IMR-90 (cell line): ENCODE measurements at regions not wholly inside any gene's neighbourhood (a gene's known extent, or its start where the extent isn't known, plus 50 kb on each side); places are given as distances from the start of the nearest gene placed in this dataset.
A peak's percentile ranks its signal among the peaks of the same experiment; 100 is the strongest.

Source experiments
- ATAC-seq: fragments of 200-7000 bp; cut with Tn5 transposase; 2 replicates; pipeline ENCODE4 v1.9.1; 2020; ENCODE audit warnings: low read depth, mild to moderate bottlenecking, moderate library complexity
- BruUV-seq: library from RNA; stranded (reverse); fragments of 400-500 nt; replicated peaks from 2 replicates; lab custom pipeline; 2021; lab: Mats Ljungman, UMichigan
- CTCF ChIA-PET: fragments of 300-600 bp; formaldehyde crosslinking; extraction: SDS; loops from one replicate; lab custom pipeline; 2021; ENCODE audit warnings: antibody characterized with exemption; lab: Yijun Ruan, JAX
- POLR2A ChIA-PET: fragments of 300-600 bp; sonication (Branson Sonifier 250); formaldehyde crosslinking; loops from one replicate; lab custom pipeline; 2022; ENCODE audit warnings: antibody characterized with exemption; ENCODE audit not compliant: unreplicated experiment; lab: Charles Lee
- DNase-seq: peaks from one replicate; pipeline ENCODE4 v3.0.0; 2013
- H2AFZ ChIP-seq: replicated peaks from 2 replicates; pipeline ENCODE3; 2013; ENCODE audit warnings: low read length, mild to moderate bottlenecking; ENCODE audit not compliant: poor library complexity
- H2AK5ac ChIP-seq: 2 replicates; pipeline ENCODE4 v1.6.1; 2013; ENCODE audit warnings: low read depth, low read length, inconsistent platforms
- H2AK9ac ChIP-seq: replicated peaks from 2 replicates; pipeline ENCODE3; 2013; ENCODE audit warnings: mild to moderate bottlenecking, low read depth, low read length, moderate library complexity; ENCODE audit not compliant: poor library complexity
- H2BK120ac ChIP-seq: 2 replicates; pipeline ENCODE4 v1.6.1; 2013; ENCODE audit warnings: low read depth, low read length, inconsistent platforms
- H2BK15ac ChIP-seq: 3 replicates; pipeline ENCODE4 v1.6.1; 2013; ENCODE audit warnings: low read depth, low read length, inconsistent platforms
- H2BK20ac ChIP-seq: 2 replicates; pipeline ENCODE4 v1.6.1; 2013; ENCODE audit warnings: low read depth, mild to moderate bottlenecking, inconsistent platforms, low read length, moderate library complexity
- H2BK5ac ChIP-seq: 2 replicates; pipeline ENCODE4 v1.6.1; 2013; ENCODE audit warnings: mild to moderate bottlenecking, low read depth, low read length, inconsistent platforms; ENCODE audit not compliant: poor library complexity, severe bottlenecking
- H3K14ac ChIP-seq: replicated peaks from 2 replicates; pipeline ENCODE4 v1.6.1; 2013; ENCODE audit warnings: low read depth, low read length, inconsistent platforms
- H3K18ac ChIP-seq: 2 replicates; pipeline ENCODE4 v1.6.1; 2013; ENCODE audit warnings: low read depth, low read length, control low read depth
- H3K23ac ChIP-seq: 2 replicates; pipeline ENCODE4 v1.6.1; 2013; ENCODE audit warnings: low read depth, low read length, inconsistent platforms
- H3K27ac ChIP-seq: 2 replicates; pipeline ENCODE4 v1.5.1; 2013; ENCODE audit warnings: mild to moderate bottlenecking, control low read depth, low read length; ENCODE audit not compliant: insufficient read depth
- H3K27me3 ChIP-seq: 2 replicates; pipeline ENCODE4 v1.6.1; 2013; ENCODE audit warnings: low read length; ENCODE audit not compliant: control insufficient read depth, insufficient read depth
- H3K36me3 ChIP-seq: 2 replicates; pipeline ENCODE4 v1.6.1; 2013; ENCODE audit warnings: low read length, mixed read lengths; ENCODE audit not compliant: control insufficient read depth, insufficient read depth
- H3K4ac ChIP-seq: 2 replicates; pipeline ENCODE4 v1.6.1; 2013; ENCODE audit warnings: low read depth, low read length, inconsistent platforms
- H3K4me1 ChIP-seq: 2 replicates; pipeline ENCODE4 v1.6.1; 2013; ENCODE audit warnings: low read length, mixed read lengths; ENCODE audit not compliant: control insufficient read depth, insufficient read depth
- H3K4me2 ChIP-seq: 2 replicates; pipeline ENCODE4 v1.6.1; 2013; ENCODE audit warnings: low read depth, mild to moderate bottlenecking, control low read depth, low read length, moderate library complexity
- H3K4me3 ChIP-seq: 2 replicates; pipeline ENCODE4 v1.5.1; 2013; ENCODE audit warnings: low read depth, mild to moderate bottlenecking, control low read depth, low read length, moderate library complexity; ENCODE audit not compliant: insufficient read depth
- H3K56ac ChIP-seq: 2 replicates; pipeline ENCODE4 v1.6.1; 2013; ENCODE audit warnings: low read length, inconsistent platforms; ENCODE audit not compliant: insufficient read depth; ENCODE audit errors: extremely low read depth
- H3K79me1 ChIP-seq, 2 experiments: 2 replicates each; pipeline ENCODE4 v1.6.1; 2013; ENCODE audit warnings: low read length in 2 of 2, inconsistent platforms in 1 of 2, low read depth in 1 of 2
- H3K9ac ChIP-seq: 2 replicates; pipeline ENCODE4 v1.6.1; 2013; ENCODE audit warnings: low read depth, low read length, control low read depth
- H3K9me1 ChIP-seq: 2 replicates; pipeline ENCODE4 v1.6.1; 2013; ENCODE audit warnings: low read length, inconsistent platforms; ENCODE audit not compliant: insufficient read depth
- H3K9me3 ChIP-seq: 2 replicates; pipeline ENCODE4 v1.6.1; 2013; ENCODE audit warnings: low read length; ENCODE audit not compliant: control insufficient read depth, insufficient read depth
- H4K20me1 ChIP-seq: 2 replicates; pipeline ENCODE4 v1.6.1; 2013; ENCODE audit warnings: low read length, inconsistent platforms; ENCODE audit not compliant: insufficient read depth
- H4K5ac ChIP-seq: 2 replicates; pipeline ENCODE4 v1.6.1; 2013; ENCODE audit warnings: mild to moderate bottlenecking, low read depth, low read length, control low read depth
- H4K8ac ChIP-seq, 2 experiments: 2 replicates each; pipeline ENCODE4 v1.6.1; 2013; ENCODE audit warnings: low read depth in 2 of 2, low read length in 2 of 2, control low read depth in 1 of 2, inconsistent platforms in 1 of 2
- H4K91ac ChIP-seq: 2 replicates; pipeline ENCODE4 v1.6.1; 2013; ENCODE audit warnings: low read depth, low read length, inconsistent platforms; ENCODE audit not compliant: insufficient read depth
- BHLHE40 ChIP-seq: fragments of 150-350 bp; IDR thresholded peaks from 2 replicates; pipeline ENCODE4 v1.6.1; 2016; ENCODE audit warnings: mild to moderate bottlenecking, low read depth, low read length
- CEBPB ChIP-seq: IDR thresholded peaks from 2 replicates; pipeline ENCODE4 v1.6.1; 2012; ENCODE audit warnings: low read depth, low read length, improper control_type of control experiment
- CHD1 ChIP-seq: IDR thresholded peaks from 2 replicates; pipeline ENCODE4 v1.6.1; 2012; ENCODE audit warnings: low read depth, low read length, improper control_type of control experiment
- FOS ChIP-seq: fragments of 150-350 bp; IDR thresholded peaks from 2 replicates; pipeline ENCODE4 v1.6.1; 2016; ENCODE audit warnings: low read depth, low read length
- MAFK ChIP-seq: IDR thresholded peaks from 2 replicates; pipeline ENCODE4 v1.6.1; 2012; ENCODE audit warnings: low read depth, low read length, improper control_type of control experiment
- MAZ ChIP-seq: IDR thresholded peaks from 2 replicates; pipeline ENCODE4 v1.6.1; 2012; ENCODE audit warnings: low read depth, mild to moderate bottlenecking, low read length, improper control_type of control experiment, moderate library complexity, borderline replicate concordance
- MXI1 ChIP-seq: IDR thresholded peaks from 2 replicates; pipeline ENCODE4 v1.6.1; 2012; ENCODE audit warnings: low read depth, mild to moderate bottlenecking, low read length, moderate library complexity, borderline replicate concordance
- NFE2L2 ChIP-seq: fragments of 150-350 bp; IDR thresholded peaks from 2 replicates; pipeline ENCODE4 v1.6.1; 2016; ENCODE audit warnings: low read depth, mild to moderate bottlenecking, low read length
- POLR2A ChIP-seq: IDR thresholded peaks from 2 replicates; pipeline ENCODE4 v1.6.1; 2012; ENCODE audit warnings: mild to moderate bottlenecking, low read depth, low read length
- RAD21 ChIP-seq: IDR thresholded peaks from 2 replicates; pipeline ENCODE4 v1.6.1; 2012; ENCODE audit warnings: low read length, improper control_type of control experiment
- RCOR1 ChIP-seq: IDR thresholded peaks from 2 replicates; pipeline ENCODE4 v1.6.1; 2012; ENCODE audit warnings: mild to moderate bottlenecking, low read length, improper control_type of control experiment; ENCODE audit not compliant: insufficient replicate concordance
- RFX5 ChIP-seq: IDR thresholded peaks from 2 replicates; pipeline ENCODE4 v1.8.0; 2012; ENCODE audit warnings: low read depth, mild to moderate bottlenecking, low read length, moderate library complexity
- SMC3 ChIP-seq: fragments of 150-350 bp; IDR thresholded peaks from 2 replicates; pipeline ENCODE4 v1.6.1; 2016; ENCODE audit warnings: low read depth, mild to moderate bottlenecking, antibody characterized with exemption, low read length, moderate library complexity
- WGBS, 2 experiments: methylation state at CpG; one replicate each; pipeline versions ENCODE4 v1.1.5 to v1.1.7; 2013; ENCODE audit warnings: missing lambda C conversion rate in 2 of 2; ENCODE audit not compliant: insufficient read length in 1 of 2; ENCODE audit errors: extremely low coverage in 2 of 2; 5-methylcytosine and 5-hydroxymethylcytosine counted together
- dilution Hi-C: fragments of 300-500 bp; cut with HindIII; formaldehyde crosslinking; loops from one replicate; pipeline ENCODE4 v1.14.3; 2018; ENCODE audit warnings: low sequenced_read_pairs; ENCODE audit not compliant: unreplicated experiment
- in situ Hi-C: fragments of 300-500 bp; cut with MboI; formaldehyde crosslinking; loops from 3 replicates; pipeline ENCODE4 v1.14.3; 2019; ENCODE audit warnings: low sequenced_read_pairs, inconsistent platforms, mixed read lengths
- intact Hi-C: fragments of 100-400 bp; cut with micrococcal nuclease; formaldehyde crosslinking; loops from 2 replicates; pipeline ENCODE4 v1.10.0; 2022
- TF ChIP-seq, protein P1 (sequence below): fragments of 150-350 bp; IDR thresholded peaks from 2 replicates; pipeline ENCODE4 v1.6.1; 2017; ENCODE audit warnings: mild to moderate bottlenecking, antibody characterized with exemption, low read length, low read depth
- TF ChIP-seq, protein P2 (sequence below): conservative IDR thresholded peaks from 2 replicates; pipeline ENCODE4 v1.5.1; 2012; ENCODE audit warnings: mild to moderate bottlenecking, low read depth, low read length, improper control_type of control experiment
- TF ChIP-seq, protein P3 (sequence below): fragments of 150-350 bp; IDR thresholded peaks from 2 replicates; pipeline ENCODE4 v1.6.1; 2016; ENCODE audit warnings: low read depth, mild to moderate bottlenecking, low read length, moderate library complexity, borderline replicate concordance

DNA sequence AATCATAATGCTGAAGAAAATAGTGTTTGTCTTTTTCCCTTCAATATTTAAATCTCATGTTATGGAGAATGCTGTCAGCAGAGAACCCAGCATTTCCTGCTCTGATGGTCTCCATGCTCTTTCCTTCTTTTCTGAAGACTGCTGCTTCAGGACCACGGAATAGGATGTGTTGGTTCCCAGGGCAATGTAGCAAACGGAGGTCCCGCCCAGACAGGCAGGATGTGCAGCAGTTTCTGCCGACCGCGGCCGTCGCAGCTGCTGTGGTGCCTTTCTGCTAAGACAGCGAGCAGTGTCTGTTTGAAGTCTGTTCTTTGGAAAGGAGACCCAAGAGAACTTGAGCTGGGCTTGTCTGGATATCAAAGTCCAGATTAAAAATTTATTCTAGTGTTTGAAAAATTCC, 654.3 kb downstream of the CCDC171 start:
- H2AK5ac ChIP-seq = no peak overlapping the region
- no peaks in the 10 kb centered on the region for H3K36me3 ChIP-seq
- in situ Hi-C loops (no loop called here), dilution Hi-C loops (no loop called here), intact Hi-C loops (no loop called here)
- DNase-seq (peak; percentile 74), ATAC-seq (peak; percentile 50)
- peaks cover 15% of the 10 kb centered on the region for H3K4me1 ChIP-seq
- BruUV-seq = no TSS peak
- H2BK20ac ChIP-seq = peak overlapping the region; percentile 57; the same call in 1 of the 2 replicates
- H3K79me1 ChIP-seq = 0 out of 4 replicates have a peak, but pooled peaks cover 0 to 5% of the 10 kb centered on the region in 2 experiments
- no peak overlapping the region for H3K56ac ChIP-seq
- H3K27ac ChIP-seq = no peak overlapping the region
- CTCF ChIA-PET = no interaction called here
- TF ChIP-seq POLR2A (no peak), MXI1 (no peak), MAFK (no peak), RCOR1 (no peak), CHD1 (no peak), FOS (no peak), CEBPB (no peak), MAZ (no peak), RFX5 (no peak), NFE2L2 (no peak), SMC3 (no peak), RAD21 (no peak), BHLHE40 (no peak)
- TF ChIP-seq, protein P1, sequence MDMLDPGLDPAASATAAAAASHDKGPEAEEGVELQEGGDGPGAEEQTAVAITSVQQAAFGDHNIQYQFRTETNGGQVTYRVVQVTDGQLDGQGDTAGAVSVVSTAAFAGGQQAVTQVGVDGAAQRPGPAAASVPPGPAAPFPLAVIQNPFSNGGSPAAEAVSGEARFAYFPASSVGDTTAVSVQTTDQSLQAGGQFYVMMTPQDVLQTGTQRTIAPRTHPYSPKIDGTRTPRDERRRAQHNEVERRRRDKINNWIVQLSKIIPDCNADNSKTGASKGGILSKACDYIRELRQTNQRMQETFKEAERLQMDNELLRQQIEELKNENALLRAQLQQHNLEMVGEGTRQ = no peak
- TF ChIP-seq, protein P2, sequence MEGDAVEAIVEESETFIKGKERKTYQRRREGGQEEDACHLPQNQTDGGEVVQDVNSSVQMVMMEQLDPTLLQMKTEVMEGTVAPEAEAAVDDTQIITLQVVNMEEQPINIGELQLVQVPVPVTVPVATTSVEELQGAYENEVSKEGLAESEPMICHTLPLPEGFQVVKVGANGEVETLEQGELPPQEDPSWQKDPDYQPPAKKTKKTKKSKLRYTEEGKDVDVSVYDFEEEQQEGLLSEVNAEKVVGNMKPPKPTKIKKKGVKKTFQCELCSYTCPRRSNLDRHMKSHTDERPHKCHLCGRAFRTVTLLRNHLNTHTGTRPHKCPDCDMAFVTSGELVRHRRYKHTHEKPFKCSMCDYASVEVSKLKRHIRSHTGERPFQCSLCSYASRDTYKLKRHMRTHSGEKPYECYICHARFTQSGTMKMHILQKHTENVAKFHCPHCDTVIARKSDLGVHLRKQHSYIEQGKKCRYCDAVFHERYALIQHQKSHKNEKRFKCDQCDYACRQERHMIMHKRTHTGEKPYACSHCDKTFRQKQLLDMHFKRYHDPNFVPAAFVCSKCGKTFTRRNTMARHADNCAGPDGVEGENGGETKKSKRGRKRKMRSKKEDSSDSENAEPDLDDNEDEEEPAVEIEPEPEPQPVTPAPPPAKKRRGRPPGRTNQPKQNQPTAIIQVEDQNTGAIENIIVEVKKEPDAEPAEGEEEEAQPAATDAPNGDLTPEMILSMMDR = no peak
- TF ChIP-seq, protein P3, sequence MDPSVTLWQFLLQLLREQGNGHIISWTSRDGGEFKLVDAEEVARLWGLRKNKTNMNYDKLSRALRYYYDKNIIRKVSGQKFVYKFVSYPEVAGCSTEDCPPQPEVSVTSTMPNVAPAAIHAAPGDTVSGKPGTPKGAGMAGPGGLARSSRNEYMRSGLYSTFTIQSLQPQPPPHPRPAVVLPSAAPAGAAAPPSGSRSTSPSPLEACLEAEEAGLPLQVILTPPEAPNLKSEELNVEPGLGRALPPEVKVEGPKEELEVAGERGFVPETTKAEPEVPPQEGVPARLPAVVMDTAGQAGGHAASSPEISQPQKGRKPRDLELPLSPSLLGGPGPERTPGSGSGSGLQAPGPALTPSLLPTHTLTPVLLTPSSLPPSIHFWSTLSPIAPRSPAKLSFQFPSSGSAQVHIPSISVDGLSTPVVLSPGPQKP = no peak
- POLR2A ChIA-PET = no interaction called here
- H3K27me3 ChIP-seq = no peaks in the 10 kb centered on the region
- peak overlapping the region; percentile 75 for H4K5ac ChIP-seq
- peak overlapping the region; percentile 73 for H2AFZ ChIP-seq
- peak overlapping the region; percentile 68; the same call in 1 of the 2 replicates for H3K4ac ChIP-seq
- H2BK5ac ChIP-seq = no peak overlapping the region
- 20% methylated on average over 1 of the region's 9 CpGs; no CpG with 5 or more reads in 1 of the 2 experiments for WGBS, 2 experiments
- H4K20me1 ChIP-seq = no peaks in the 10 kb centered on the region
- H2BK15ac ChIP-seq = peak overlapping the region; percentile 8; the same call in 1 of the 3 replicates
- H3K9me1 ChIP-seq = peaks cover 11% of the 10 kb centered on the region
- H3K4me2 ChIP-seq = peak overlapping the region; percentile 43
- H4K91ac ChIP-seq = peak overlapping the region; percentile 37; the same call in 1 of the 2 replicates
- no peak overlapping the region for H2AK9ac ChIP-seq
- H3K23ac ChIP-seq = peak overlapping the region; percentile 50; the same call in 1 of the 2 replicates
- H2BK120ac ChIP-seq = peak overlapping the region; percentile 74
- H3K18ac ChIP-seq = peak overlapping the region; percentile 76; the same call in 1 of the 2 replicates
- no peak overlapping the region for H3K4me3 ChIP-seq
- H3K14ac ChIP-seq = peak overlapping the region; percentile 61; the same call in 1 of the 2 replicates
- no peak overlapping the region for H3K9ac ChIP-seq
- peak overlapping the region; percentile 1 to 70; a peak in 2 of 4 replicates for H4K8ac ChIP-seq
- H3K9me3 ChIP-seq = no peaks in the 10 kb centered on the region
